Iris pigment epithelial cell (primary cell): ENCODE measurements at regions not wholly inside any gene's neighbourhood (a gene's known extent, or its start where the extent isn't known, plus 50 kb on each side); places are given as distances from the start of the nearest gene placed in this dataset.

Experiments used
- DNase-seq: peaks from one replicate; pipeline ENCODE4 v3.0.0-alpha.2; 2011; ENCODE audit warnings: low read depth

DNA sequence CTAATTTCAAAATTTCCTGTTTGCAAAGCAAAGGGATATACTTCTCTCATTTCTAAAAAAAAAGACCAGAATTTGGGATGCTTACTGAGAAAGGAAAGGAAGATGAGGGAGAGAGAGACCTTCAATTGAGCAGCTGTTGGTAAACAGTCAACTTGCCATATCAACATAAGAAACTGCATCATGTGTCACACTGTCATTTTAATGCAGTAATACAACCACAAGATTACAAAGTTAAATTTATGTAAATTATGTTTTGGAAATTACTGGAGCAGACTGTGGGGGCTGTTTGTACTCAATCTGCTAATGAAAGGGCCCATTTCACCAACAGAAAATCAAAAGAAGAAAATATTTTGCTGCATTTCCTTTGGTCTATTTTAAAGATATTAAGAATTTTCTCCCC lies 370.4 kb upstream of the TMPO start:
- no peak for DNase-seq

DNA sequence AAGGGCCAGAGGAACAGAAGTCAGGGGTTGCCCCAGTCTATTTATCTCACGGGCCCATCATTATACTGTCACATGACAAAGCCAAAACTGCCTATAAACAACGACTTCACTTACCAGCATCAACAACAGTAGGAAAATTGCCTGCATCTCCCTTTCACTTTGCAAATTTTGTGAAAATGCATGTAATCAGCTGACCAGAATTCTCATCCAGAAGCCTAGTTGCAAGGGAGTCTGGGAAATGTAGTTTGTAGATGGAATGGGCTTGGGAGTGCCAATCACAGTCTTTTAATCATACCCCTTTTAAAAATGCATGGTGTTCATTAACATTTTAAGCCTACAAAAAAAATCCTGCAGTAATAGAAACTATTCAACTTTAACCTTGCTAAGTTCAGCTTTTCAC lies 369.3 kb upstream of the TMPO start:
- no peak for DNase-seq

DNA sequence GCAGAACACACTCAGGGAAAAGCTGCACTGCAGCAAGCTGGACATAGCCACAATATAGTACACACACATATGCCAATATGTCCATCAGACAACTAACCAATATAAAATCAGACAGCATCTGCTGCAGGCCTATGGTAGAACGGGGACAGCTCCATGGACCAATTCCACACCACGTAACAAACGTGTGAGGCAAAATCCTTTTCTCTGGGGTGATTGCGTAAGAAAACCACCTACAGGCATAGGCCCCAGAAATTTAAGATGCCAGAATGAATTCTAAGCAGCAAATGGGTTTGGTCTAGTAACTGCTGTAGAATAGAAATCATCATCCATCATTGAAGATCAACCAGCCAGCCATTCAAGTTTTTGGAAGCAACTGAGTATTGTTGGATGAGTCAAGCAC lies 368.9 kb upstream of the TMPO start:
- no peak for DNase-seq

DNA sequence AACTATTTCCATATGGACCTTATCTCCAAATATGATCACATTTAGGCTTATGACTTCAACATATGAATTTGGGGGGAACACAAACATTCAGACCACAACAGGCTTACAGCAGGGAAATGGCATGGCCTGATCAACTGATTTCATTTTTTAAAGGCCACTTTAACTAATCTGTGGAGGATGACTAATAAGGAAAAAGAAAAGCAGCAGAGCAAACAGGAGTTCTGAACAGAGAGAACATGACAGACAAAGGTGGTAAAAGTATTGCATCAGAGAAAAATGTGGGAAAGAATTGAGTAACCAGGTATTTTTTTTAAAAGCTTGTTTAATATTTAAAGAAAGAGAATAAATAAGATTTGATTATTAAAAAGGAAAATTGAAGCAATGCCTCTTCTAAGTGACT lies 366.1 kb upstream of the TMPO start:
- no peak for DNase-seq

DNA sequence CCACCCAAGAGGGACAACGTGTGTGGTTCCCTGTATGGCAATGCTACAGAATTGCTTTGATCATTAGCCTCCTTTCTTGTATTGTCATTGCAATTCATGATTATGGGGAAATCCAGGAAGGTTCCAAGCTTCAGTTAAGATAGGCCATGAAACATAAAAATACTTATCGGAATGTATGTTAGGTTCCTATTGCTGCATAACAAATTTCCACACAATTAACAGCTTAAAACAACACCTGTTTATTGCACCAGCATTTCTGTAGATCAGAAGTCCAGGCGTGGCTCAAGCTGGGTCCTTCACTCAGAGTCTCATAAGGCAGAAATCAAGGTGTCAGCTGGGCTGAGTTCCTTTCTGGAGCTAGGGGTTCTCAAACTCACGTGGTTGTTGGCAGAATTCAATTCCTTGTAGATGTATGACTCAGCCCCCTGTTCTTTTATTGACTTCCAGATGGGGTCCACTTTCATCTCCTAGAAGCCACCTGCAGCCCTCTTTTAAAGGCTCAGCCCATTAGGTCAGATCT lies 365.6 kb upstream of the TMPO start:
- DNase-seq, result no peak

DNA sequence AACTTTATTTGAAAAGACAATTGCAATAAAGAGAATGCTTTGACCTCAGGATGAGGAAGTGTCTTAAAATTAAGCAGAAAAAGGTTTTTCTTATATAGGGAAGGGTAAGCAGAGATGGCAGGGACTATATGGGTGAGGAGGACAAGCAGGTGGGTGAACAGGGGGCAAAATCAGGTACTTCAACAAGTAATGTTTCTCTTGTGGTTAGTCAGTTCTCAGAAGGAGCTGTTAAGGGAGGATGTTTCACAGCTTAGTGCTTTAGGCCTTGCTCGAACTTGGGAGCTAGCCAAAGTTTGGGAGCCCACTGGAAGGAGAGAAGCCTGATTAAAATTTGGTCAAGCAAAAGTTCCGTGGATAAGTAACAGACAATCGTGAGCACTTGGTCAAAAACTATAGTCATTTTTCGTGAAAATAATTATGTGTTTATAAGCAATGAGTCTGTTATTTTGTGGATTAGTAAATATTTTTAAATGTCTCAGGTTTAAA lies 364.2 kb upstream of the TMPO start:
- DNase-seq, result no peak

DNA sequence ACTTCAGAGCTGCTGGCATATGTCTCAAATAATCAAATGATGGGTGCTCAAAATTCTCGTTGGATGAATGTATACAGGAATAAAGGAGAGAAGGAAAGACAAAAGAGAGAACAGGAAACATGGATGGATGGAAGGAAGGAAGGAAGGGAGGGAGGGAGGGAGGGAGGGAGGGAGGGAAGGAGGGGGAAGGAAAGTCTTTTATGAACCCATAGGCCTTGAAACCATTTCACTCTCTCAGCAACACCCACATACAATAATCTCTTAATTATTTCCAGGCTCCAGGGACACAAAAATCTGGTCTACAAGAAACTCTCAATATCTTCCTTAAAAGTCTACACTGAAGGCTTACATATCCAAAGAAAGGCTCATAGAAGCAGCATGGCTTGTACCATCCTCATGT lies 363.4 kb upstream of the TMPO start:
- no peak for DNase-seq

DNA sequence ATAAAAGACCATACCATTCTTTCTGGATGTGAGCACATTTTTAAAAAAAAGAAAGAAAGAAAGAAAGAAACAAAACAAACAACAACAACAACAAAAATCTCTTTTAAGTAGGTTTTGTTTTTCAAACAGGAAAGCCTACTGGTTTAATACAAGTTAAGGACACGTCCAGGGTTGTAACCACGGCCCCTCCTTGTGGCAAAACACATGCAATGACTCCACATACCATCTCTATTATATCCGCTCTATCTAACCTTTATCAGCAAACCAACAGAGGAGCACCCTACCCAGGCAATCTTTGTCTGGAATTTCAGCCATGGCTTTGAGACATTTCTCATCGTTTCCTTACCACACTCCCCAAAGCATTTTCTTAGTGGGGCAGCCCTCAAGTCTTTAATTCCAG lies 360.5 kb upstream of the TMPO start:
- DNase-seq, result peak; percentile 9

DNA sequence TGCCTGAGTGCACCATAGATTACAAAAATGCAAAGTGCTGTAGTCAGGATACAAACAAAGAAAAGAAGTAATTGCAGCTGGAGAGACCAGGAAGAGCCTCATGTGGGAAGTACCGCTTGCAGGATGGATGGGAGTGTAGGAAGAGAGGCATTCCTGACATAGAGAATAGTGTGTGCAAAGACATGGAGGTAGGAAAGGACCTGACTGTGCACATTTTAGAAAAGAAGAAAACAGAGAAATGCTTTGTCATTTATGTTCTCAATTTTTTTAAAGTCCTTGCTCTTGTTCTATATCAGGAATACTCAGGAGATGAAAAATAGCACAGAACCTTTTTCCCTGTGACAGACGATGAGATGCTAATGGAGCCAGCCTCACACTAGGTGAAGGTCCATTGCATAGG lies 358.7 kb upstream of the TMPO start:
- DNase-seq, result no peak

DNA sequence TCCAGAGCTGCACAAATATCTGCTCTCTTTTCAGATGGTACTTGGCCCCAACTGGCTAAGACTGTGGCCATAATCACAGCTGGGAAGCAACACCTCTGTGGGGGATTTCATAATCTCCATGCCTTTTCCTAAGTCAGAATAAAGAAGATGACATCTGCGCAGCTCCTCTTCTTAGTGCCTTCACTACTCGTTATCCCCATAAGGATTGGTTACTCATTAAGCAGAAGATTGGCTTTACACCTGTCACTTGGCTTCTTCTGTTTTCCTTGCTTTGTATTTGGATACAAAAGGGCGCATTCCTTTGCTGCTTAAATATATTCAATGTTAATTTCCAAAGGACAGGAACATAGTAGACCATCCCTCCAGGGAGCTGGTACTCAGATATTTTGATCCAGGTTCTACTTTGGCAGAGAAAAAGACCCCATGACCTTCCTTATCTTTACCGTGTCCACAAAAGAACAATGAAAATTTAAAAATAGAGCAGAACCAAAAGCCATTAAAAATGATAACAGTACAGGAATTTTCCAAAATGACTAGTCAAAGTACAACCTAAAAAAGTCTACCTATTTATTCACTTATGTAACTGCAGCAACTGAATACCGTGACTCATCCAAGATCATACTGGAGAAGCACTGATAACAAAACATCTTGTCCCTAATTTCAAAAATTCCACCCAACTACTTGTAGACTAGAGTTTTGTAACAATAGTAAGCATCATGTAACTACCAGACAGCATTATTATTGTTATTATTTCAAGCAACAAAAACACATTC lies 352.3 kb upstream of the TMPO start:
- DNase-seq, result no peak

DNA sequence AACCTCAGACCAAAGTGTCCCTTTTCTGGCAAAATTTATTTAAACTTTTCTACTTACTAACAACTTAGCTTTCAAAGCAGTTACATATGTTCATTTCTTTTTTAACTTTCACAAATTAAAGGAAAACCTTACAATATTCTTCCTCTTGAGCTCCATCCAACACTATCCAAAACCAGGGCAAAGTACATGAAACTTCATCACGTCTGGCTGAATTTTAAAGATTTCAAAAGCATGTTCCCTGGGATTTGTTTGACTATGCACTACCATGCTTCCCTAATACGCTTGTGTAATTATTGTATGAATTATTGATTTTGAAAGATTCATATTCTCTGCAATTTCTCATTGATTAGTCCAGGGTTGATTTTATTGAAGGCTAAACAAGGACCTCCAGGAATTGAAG lies 343.1 kb upstream of the TMPO start:
- no peak for DNase-seq

DNA sequence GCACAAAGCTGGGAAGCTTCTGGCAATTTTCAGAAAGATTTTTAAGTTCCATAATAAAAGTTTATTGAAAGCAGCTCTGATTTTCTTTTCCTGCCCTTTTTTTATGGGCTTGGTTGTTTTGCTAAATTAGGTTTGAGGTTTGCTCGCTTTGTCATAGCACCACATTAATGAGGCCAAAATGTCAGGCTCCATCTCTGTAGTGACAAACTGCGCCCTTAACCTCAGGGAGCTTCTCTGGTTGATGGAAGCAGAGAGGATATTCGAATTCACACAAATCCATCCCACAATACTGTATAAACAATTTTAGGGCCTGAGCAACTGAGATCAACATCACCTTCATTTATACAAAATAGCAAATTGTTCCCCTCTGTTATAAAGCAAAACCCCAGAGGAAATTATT lies 342.6 kb upstream of the TMPO start:
- DNase-seq, result no peak

DNA sequence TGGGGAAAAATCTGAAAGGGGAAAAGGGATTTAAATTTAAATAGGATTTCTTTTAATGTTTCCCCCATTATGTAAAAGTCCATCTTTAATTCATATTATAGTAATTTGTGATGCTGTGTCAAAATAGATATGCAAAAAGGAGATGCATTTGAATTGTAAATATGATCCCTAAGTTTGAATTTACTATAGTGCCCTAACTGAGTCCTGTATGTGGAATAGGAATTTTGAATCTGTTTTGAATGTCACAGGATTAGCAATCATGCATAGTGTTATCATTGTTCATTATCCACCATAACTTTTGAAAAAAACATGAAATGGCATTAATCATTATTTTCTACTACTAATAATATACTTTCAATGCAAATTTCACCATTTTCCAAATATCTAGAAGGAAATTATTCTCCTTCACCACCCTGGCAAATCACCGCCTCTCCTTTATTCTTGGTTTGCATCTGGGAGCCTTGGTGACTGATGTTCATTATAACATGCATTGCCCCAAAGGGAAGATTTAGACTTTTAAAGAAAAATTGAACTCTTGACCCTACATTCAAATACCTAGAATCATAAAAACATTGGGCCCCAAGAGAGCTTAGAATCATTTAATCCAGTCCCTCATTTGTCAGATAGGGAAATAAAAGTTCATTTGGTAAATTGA lies 341.5 kb upstream of the TMPO start:
- DNase-seq, result no peak

DNA sequence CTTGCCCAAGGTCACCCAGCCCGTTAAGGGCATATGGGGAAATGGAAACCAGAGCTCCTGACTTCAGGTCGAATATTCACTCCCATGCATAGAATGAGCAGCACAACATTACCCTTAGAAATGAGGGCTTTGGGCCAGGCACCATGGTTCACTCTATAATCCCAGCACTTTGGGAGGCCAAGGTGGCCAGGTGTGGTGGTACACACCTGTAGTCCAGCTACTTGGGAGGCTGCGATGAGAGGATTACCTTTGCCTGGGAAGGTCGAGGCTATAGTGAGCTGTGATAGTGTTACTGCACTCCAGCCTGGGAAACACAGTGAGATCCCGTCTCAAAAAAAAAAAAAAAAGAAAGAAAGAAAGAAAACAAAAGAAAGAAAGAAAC lies 341.0 kb upstream of the TMPO start:
- no peak for DNase-seq

DNA sequence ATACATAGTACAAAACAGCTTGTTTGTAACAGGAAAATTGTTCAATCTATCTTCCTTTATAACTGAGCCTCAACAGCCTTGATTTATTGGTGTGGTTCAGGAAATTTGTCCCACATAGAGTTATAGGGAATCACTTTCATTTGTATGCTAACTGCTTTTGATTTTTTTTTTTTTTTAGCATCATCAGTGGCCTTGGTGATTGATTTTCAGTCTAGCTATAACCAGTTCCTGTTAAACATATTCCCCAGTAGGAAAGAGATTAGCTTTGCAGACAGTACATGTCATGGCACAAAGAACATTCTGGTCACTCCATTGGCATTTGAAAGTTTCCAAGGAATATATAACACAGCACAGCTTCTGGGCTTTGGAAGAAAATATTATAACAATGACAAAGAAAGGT lies 337.3 kb upstream of the TMPO start:
- no peak for DNase-seq

DNA sequence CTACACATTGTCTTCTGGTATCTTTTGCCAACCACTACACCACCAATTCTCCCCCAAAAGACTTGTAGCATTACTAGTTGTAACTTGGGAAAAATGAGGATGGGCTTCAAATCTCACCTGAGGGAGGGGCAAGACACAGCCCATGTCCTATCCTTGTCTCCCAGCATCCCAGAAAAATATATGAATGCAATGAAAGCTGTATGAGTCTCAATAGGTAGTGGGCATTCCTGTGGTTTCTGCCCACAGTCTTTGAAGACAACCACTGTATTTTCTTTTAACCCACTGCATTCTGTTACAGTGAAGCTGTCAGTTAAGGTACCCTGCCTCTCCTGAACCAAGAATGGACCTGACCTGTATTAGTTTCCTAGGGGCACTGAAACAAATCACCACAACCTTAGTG lies 336.2 kb upstream of the TMPO start:
- DNase-seq, result no peak

DNA sequence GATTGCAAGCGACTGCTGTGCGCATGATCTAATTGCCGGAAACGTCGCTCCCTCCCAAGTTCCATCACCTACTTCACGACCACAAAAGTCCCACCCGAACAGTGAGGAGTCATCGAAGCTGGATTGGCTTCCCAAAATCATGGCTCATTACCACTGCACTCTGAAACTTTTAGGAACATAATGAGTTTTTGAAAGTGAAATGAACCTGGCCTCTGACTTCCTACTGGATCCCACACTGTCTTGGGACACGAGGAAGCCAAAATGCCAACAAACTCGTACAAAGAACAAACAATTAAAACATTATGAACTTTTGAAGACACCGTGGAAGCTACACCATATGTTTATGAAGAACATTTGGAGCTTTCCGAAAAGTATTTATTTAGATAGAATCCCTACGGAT lies 334.8 kb upstream of the TMPO start:
- DNase-seq, result no peak

DNA sequence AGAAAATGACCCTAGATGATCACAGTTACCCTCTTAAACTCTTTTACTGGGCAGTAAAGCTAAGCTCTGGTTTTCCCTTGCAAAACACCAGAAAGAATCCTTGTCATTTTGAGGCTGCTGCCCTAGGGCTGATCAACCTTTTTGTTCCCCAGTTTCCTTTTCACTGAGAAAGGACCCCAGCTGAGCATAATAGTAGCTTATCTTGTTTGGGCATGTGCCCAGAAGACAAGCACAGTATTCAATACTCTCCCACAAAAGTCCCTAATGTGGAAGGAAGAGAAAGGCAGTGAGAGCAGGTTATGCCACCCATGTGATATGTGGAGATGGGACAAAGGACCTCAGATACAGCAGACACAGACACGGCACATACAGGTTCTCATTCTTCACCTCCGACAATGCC lies 332.6 kb upstream of the TMPO start:
- DNase-seq, result no peak

DNA sequence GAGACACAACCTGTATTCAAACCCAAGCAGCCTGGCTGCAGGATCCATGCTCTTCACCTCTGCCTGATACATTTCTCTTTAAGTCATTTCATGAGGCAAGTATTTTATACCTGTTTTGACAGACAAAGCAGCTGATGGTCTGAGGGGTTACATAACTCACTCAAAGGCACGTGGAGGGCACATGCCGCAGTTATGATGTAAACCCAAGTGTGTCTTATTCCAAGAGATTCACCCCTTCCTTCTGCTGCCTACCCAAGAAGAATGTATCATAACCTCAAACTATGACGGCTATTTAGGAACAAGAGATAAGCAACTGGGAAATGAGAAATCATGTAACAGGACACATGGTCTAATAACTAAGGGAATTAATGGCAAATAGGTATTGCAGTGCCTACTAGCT lies 329.8 kb upstream of the TMPO start:
- peak; percentile 52 for DNase-seq

DNA sequence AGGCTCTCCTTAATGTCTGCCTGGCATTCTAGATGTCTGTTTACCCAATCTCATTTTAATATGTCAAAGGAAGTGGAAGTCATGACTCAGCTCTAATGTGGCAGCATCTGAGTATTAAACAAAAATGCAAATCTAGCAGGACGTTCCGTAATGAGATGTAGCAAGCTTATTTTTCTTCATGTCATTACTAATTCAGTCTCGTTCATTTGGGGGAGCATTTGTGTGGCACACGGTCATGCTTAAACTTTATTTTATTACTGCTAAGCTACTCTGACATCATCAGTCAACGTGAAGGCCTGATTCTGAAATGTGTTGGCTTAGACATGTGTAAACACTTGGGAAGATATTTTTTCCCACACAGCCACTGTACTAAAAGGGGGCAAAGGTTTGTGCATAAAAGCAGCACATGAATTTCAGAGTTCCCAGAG lies 326.7 kb upstream of the TMPO start:
- peak; percentile 34 for DNase-seq

DNA sequence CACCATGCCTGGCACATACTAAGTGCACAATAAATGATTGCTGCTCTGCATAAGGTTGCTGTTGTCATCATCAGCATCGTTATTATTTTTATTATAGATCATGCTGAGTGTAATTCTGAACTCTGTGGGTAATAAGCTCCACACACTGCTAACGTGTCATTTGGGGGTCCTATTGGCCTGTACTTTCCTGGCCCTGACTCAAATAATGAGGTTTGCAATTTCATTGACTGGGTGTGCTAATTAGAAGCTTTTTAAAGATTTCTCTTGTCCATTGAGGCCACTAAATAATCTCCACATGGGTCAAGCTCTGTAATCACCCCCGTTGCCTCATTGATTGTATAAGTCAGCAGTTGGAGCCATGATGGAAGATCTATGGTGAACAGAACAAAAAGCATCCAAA lies 320.8 kb upstream of the TMPO start:
- no peak for DNase-seq

DNA sequence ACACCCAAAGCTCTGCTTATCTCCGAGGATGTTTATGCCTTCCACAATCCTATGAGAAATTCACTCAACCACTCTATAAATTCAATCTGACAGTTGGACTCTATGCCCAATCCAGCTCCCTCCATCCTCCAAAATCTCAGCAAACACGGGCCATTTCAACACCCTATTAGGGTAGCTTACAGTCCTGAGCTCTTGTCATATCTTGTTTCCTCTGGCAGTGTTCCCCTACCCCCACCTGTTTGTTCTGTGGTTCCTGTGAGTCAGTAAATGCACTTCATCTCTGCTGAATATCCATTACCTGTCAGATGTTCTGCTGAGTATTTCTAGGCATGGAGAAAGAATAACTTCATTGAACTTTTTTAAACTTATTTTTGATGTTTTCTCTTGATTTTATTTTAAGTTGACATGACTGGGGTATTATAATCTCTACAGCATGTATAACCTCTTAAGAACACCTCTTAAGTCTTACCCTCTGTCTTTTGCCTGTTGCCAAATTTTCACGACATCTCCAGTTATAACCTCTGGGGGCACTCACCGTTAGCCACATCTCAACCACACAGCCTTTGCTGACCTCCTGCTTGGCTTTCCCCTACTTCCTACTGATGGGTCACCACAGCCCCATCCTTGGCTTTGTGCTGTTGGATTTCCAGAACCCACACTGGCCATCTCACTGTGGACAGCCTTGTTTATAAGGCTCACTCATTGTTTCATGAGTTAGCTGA lies 317.0 kb upstream of the TMPO start:
- peak; percentile 3 for DNase-seq

DNA sequence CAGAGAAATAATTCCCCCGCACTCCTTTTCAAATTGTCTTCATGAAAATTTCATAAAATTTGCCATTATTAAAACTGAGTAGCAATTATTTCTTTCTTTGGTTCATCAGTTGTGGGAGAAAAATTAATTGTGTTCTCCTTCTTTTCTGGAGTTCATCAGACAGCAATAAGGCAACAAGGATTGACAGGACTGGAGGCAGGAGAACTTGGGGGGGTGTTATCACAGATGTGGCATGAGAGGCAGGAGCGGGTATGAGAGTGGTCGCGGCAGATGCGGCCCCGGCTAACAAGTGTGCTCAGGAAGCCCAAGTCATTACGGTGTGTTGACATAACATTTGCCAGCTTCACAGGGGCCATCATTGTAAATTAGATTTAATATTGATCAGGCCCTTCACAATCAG lies 306.6 kb upstream of the TMPO start:
- no peak for DNase-seq
